ENCODE measurements at regions not wholly inside any gene's neighbourhood (a gene's known extent, or its start where the extent isn't known, plus 50 kb on each side); places are given as distances from the start of the nearest gene placed in this dataset.

DNA sequence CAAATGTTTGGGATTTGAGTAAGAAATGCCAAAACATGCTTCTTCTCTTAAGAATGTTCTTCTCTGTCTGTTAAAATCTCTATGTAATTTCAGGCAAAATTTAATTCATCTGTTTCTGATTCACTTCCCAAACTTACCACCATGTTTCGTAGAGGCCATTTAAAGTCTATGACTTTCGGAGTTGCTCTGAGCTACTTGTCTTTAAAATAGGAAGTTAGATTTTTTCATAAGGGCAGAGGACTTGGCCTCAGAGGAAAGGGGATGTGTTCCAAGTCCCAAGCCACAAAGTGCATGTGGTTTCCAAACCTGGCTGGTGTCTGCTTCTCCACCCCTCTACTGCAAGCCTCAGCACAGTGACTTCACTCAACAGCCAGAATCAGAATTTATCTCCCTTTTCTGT is 111.3 kb upstream of the ADRA1B start:
- TF ChIP-seq, protein P1, sequence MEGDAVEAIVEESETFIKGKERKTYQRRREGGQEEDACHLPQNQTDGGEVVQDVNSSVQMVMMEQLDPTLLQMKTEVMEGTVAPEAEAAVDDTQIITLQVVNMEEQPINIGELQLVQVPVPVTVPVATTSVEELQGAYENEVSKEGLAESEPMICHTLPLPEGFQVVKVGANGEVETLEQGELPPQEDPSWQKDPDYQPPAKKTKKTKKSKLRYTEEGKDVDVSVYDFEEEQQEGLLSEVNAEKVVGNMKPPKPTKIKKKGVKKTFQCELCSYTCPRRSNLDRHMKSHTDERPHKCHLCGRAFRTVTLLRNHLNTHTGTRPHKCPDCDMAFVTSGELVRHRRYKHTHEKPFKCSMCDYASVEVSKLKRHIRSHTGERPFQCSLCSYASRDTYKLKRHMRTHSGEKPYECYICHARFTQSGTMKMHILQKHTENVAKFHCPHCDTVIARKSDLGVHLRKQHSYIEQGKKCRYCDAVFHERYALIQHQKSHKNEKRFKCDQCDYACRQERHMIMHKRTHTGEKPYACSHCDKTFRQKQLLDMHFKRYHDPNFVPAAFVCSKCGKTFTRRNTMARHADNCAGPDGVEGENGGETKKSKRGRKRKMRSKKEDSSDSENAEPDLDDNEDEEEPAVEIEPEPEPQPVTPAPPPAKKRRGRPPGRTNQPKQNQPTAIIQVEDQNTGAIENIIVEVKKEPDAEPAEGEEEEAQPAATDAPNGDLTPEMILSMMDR (IDR thresholded peaks at IDR 0.05; ENCODE audit: low read depth, low read length), result no peak
- TF ChIP-seq POLR2A (IDR thresholded peaks at IDR 0.05; ENCODE audit: extremely low read depth, insufficient read length), result no peak
- TF ChIP-seq, protein P2, sequence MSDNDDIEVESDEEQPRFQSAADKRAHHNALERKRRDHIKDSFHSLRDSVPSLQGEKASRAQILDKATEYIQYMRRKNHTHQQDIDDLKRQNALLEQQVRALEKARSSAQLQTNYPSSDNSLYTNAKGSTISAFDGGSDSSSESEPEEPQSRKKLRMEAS (IDR thresholded peaks at IDR 0.05; ENCODE audit: low read depth, low read length), result no peak
- no peak for TF ChIP-seq MYC (IDR thresholded peaks at IDR 0.05; ENCODE audit: low read depth, low read length)
